H1 (cell line): ENCODE measurements at regions not wholly inside any gene's neighbourhood (a gene's known extent, or its start where the extent isn't known, plus 50 kb on each side); places are given as distances from the start of the nearest gene placed in this dataset.

Experiments used
- CTCF ChIA-PET: fragments of 300-600 bp; sonication (Branson Sonifier 250); formaldehyde crosslinking; loops from one replicate; lab custom pipeline; 2021; ENCODE audit not compliant: partially characterized antibody; lab: Charles Lee
- POLR2A ChIA-PET: fragments of 300-600 bp; sonication (Branson Sonifier 250); formaldehyde crosslinking; loops from one replicate; lab custom pipeline; 2021; ENCODE audit warnings: inconsistent platforms; ENCODE audit not compliant: partially characterized antibody; lab: Charles Lee
- DNase-seq, 2 experiments: peaks; one replicate each; pipeline versions ENCODE4 v3.0.0 to v3.0.0-alpha.2; 2010 to 2022; ENCODE audit warnings: low spot score in 2 of 2, low read depth in 1 of 2, mixed read lengths in 1 of 2
- FAIRE-seq: peaks from 2 replicates; lab custom pipeline; 2011; peaks lifted over from hg19 to GRCh38; lab: Jason Lieb, UNC
- H2AFZ ChIP-seq: 2 replicates; pipeline ENCODE4 v1.8.1; 2012; ENCODE audit warnings: low read length, inconsistent platforms
- H2AK5ac ChIP-seq: 2 replicates; pipeline ENCODE4 v1.6.1; 2013; ENCODE audit warnings: low read depth, low read length
- H2BK120ac ChIP-seq: replicated peaks from 2 replicates; pipeline ENCODE3; 2013; ENCODE audit warnings: low read depth, low read length, inconsistent platforms
- H2BK12ac ChIP-seq: 2 replicates; pipeline ENCODE4 v1.6.1; 2013; ENCODE audit warnings: low read depth, low read length
- H2BK15ac ChIP-seq: 2 replicates; pipeline ENCODE4 v1.6.1; 2013; ENCODE audit warnings: low read length
- H2BK20ac ChIP-seq: 2 replicates; pipeline ENCODE4 v1.6.1; 2013; ENCODE audit warnings: low read length
- H2BK5ac ChIP-seq: 2 replicates; pipeline ENCODE4 v1.6.1; 2013; ENCODE audit warnings: low read depth, low read length
- H3K14ac ChIP-seq: 2 replicates; pipeline ENCODE4 v1.6.1; 2013; ENCODE audit warnings: inconsistent platforms; ENCODE audit not compliant: insufficient read length
- H3K18ac ChIP-seq: 2 replicates; pipeline ENCODE4 v1.6.1; 2013; ENCODE audit warnings: low read length; ENCODE audit errors: extremely low read depth
- H3K23ac ChIP-seq: 2 replicates; pipeline ENCODE4 v1.6.1; 2013; ENCODE audit warnings: inconsistent platforms; ENCODE audit not compliant: insufficient read length
- H3K23me2 ChIP-seq: 2 replicates; pipeline ENCODE4 v1.6.1; 2013; ENCODE audit warnings: low read depth, low read length
- H3K27ac ChIP-seq: 2 replicates; pipeline ENCODE4 v1.6.1; 2011; ENCODE audit warnings: low read depth, low read length, inconsistent platforms
- H3K27me3 ChIP-seq, 4 experiments: replicated peaks in 1 of 4; 1 replicate in 1 of 4; 2 replicates in 3 of 4; pipeline versions ENCODE4 v1.6.1 to v1.8.1; 2011 to 2013; ENCODE audit warnings: low read length in 3 of 4, mild to moderate bottlenecking in 3 of 4, inconsistent platforms in 2 of 4, mixed read lengths in 2 of 4, moderate library complexity in 1 of 4; ENCODE audit not compliant: control insufficient read depth in 3 of 4, insufficient read depth in 3 of 4; ENCODE audit errors: extremely low read depth in 1 of 4
- H3K36me3 ChIP-seq, 4 experiments: 2 replicates each; pipeline versions ENCODE4 v1.6.1 to v1.8.1; 2011 to 2013; ENCODE audit warnings: mild to moderate bottlenecking in 4 of 4, low read length in 3 of 4, moderate library complexity in 2 of 4, control low read depth in 1 of 4, inconsistent platforms in 1 of 4; ENCODE audit not compliant: insufficient read depth in 4 of 4, control insufficient read depth in 2 of 4
- H3K4ac ChIP-seq: replicated peaks from 2 replicates; pipeline ENCODE3; 2013; ENCODE audit warnings: low read length, low read depth, mixed read lengths, inconsistent platforms; ENCODE audit not compliant: insufficient read length
- H3K4me1 ChIP-seq, 4 experiments: replicated peaks in 1 of 4; 1 replicate in 1 of 4; 2 replicates in 3 of 4; pipeline versions ENCODE4 v1.6.1 to v1.8.1; 2011 to 2013; ENCODE audit warnings: low read length in 3 of 4, inconsistent platforms in 2 of 4, mixed read lengths in 1 of 4; ENCODE audit not compliant: insufficient read depth in 4 of 4, control insufficient read depth in 3 of 4
- H3K4me2 ChIP-seq, 2 experiments: 2 replicates each; pipeline versions ENCODE4 v1.6.1 to v1.8.1; 2011 to 2013; ENCODE audit warnings: low read depth in 2 of 2, low read length in 2 of 2, control low read depth in 1 of 2, inconsistent platforms in 1 of 2, mild to moderate bottlenecking in 1 of 2; ENCODE audit not compliant: insufficient read depth in 1 of 2
- H3K4me3 ChIP-seq, 4 experiments: fragments of 200-600, 300-600 bp in 1 of 4; sonication (generic), shearing (Covaris generic), sonication (Bioruptor Twin) in 1 of 4; 2 replicates each; pipeline versions ENCODE4 v1.5.1 to v1.8.1; 2011 to 2016; ENCODE audit warnings: low read length in 4 of 4, low read depth in 3 of 4, control low read depth in 2 of 4, inconsistent platforms in 2 of 4, mild to moderate bottlenecking in 2 of 4, mixed read lengths in 1 of 4, moderate library complexity in 1 of 4; ENCODE audit not compliant: insufficient read depth in 2 of 4; ENCODE audit errors: extremely low read depth in 1 of 4
- H3K56ac ChIP-seq: replicated peaks from 2 replicates; pipeline ENCODE3; 2013; ENCODE audit warnings: low read depth, mild to moderate bottlenecking, mixed read lengths, low read length, inconsistent platforms; ENCODE audit not compliant: insufficient read length
- H3K79me1 ChIP-seq: 2 replicates; pipeline ENCODE4 v1.6.1; 2013; ENCODE audit warnings: low read depth, low read length, control low read depth
- H3K79me2 ChIP-seq, 2 experiments: 2 replicates each; pipeline versions ENCODE4 v1.6.1 to v1.8.1; 2012 to 2013; ENCODE audit warnings: low read length in 2 of 2, mild to moderate bottlenecking in 2 of 2, inconsistent platforms in 1 of 2; ENCODE audit not compliant: insufficient read depth in 2 of 2, control insufficient read depth in 1 of 2
- H3K9ac ChIP-seq, 4 experiments: replicated peaks in 1 of 4; 1 replicate in 1 of 4; 2 replicates in 3 of 4; pipeline versions ENCODE4 v1.6.1 to v1.8.1; 2011 to 2013; ENCODE audit warnings: low read depth in 3 of 4, low read length in 3 of 4, control low read depth in 2 of 4, mild to moderate bottlenecking in 2 of 4, moderate library complexity in 2 of 4, inconsistent platforms in 1 of 4; ENCODE audit errors: extremely low read depth in 1 of 4
- H3K9me3 ChIP-seq, 2 experiments: 2 replicates each; pipeline versions ENCODE4 v1.6.1 to v1.8.1; 2012 to 2013; ENCODE audit warnings: mild to moderate bottlenecking in 2 of 2, moderate library complexity in 2 of 2, control low read depth in 1 of 2, inconsistent platforms in 1 of 2, low read depth in 1 of 2, low read length in 1 of 2, mixed read lengths in 1 of 2; ENCODE audit not compliant: insufficient read depth in 2 of 2
- H4K20me1 ChIP-seq, 2 experiments: replicated peaks in 1 of 2; 2 replicates each; pipeline versions ENCODE3 to v1.8.1; 2011 to 2013; ENCODE audit warnings: inconsistent platforms in 2 of 2, low read length in 2 of 2, mild to moderate bottlenecking in 1 of 2; ENCODE audit not compliant: insufficient read depth in 2 of 2, control insufficient read depth in 1 of 2
- H4K5ac ChIP-seq: 2 replicates; pipeline ENCODE4 v1.6.1; 2013; ENCODE audit warnings: low read length, low read depth, mixed read lengths, inconsistent platforms; ENCODE audit not compliant: insufficient read length
- H4K8ac ChIP-seq: 2 replicates; pipeline ENCODE4 v1.8.0; 2013; ENCODE audit warnings: mild to moderate bottlenecking, moderate library complexity, low read length, inconsistent platforms; ENCODE audit not compliant: insufficient read depth; ENCODE audit errors: extremely low read depth
- H4K91ac ChIP-seq: replicated peaks from 2 replicates; pipeline ENCODE3; 2013; ENCODE audit warnings: low read length, mixed read lengths, inconsistent platforms; ENCODE audit not compliant: insufficient read length
- CBX5 ChIP-seq: fragments of 300-800, 300-1000 bp; sonication (generic); IDR thresholded peaks from 2 replicates; pipeline ENCODE4 v1.7.1; 2016; ENCODE audit warnings: antibody characterized with exemption, low read length, low read depth
- CTCF ChIP-seq, 3 experiments: IDR thresholded peaks; 1 replicate in 2 of 3; 2 replicates in 1 of 3; pipeline versions ENCODE4 v1.5.1 to v1.6.1; 2011; ENCODE audit warnings: low read length in 3 of 3, mild to moderate bottlenecking in 3 of 3, inconsistent platforms in 2 of 3, low read depth in 1 of 3, moderate library complexity in 1 of 3; ENCODE audit not compliant: insufficient read depth in 1 of 3; ENCODE audit errors: control extremely low read depth in 1 of 3
- EZH2 ChIP-seq: fragments of 200-600 bp; sonication (generic); IDR thresholded peaks from 2 replicates; pipeline ENCODE4 v1.7.1; 2012; ENCODE audit warnings: low read depth, mild to moderate bottlenecking, moderate library complexity, low read length, inconsistent platforms; ENCODE audit not compliant: severe bottlenecking
- MAFK ChIP-seq: IDR thresholded peaks from 2 replicates; pipeline ENCODE4 v1.6.1; 2012; ENCODE audit warnings: low read depth, mild to moderate bottlenecking, improper control_type of control experiment, low read length
- NANOG ChIP-seq: IDR thresholded peaks from 2 replicates; pipeline ENCODE4 v1.6.1; 2011; ENCODE audit warnings: low read length, low read depth, mild to moderate bottlenecking, inconsistent platforms; ENCODE audit not compliant: insufficient read depth, poor library complexity, severe bottlenecking
- PHF8 ChIP-seq: fragments of 200-600 bp; sonication (generic); conservative IDR thresholded peaks from 2 replicates; pipeline ENCODE4 v1.7.1; 2012; ENCODE audit warnings: low read depth, mild to moderate bottlenecking, inconsistent platforms, low read length, moderate library complexity
- SIN3A ChIP-seq, 2 experiments: IDR thresholded peaks in 1 of 2; conservative IDR thresholded peaks in 1 of 2; 2 replicates each; pipeline ENCODE4 v1.6.1; 2011 to 2012; ENCODE audit warnings: low read length in 2 of 2, improper control_type of control experiment in 1 of 2, low read depth in 1 of 2, mild to moderate bottlenecking in 1 of 2
- SIX5 ChIP-seq: IDR thresholded peaks from 2 replicates; pipeline ENCODE4 v1.6.1; 2011; ENCODE audit warnings: mild to moderate bottlenecking, low read depth, low read length
- SP2 ChIP-seq: IDR thresholded peaks from 2 replicates; pipeline ENCODE4 v1.6.1; 2012; ENCODE audit warnings: mild to moderate bottlenecking, low read length, inconsistent platforms
- SRF ChIP-seq: IDR thresholded peaks from 2 replicates; pipeline ENCODE4 v1.6.1; 2011; ENCODE audit warnings: mild to moderate bottlenecking, low read depth, low read length, moderate library complexity
- WGBS, 2 experiments: shearing (Covaris generic) in 1 of 2; methylation state at CpG; one replicate each; pipeline versions ENCODE4 v1.1.6 to v1.1.7; 2013 to 2015; ENCODE audit warnings: low lambda C conversion rate in 2 of 2, mixed read lengths in 2 of 2, inconsistent platforms in 1 of 2, low coverage in 1 of 2, missing lambda C conversion rate in 1 of 2; ENCODE audit not compliant: insufficient replicate concordance in 2 of 2, insufficient coverage in 1 of 2, insufficient read length in 1 of 2; ENCODE audit errors: extremely low coverage in 1 of 2, missing lambda C conversion rate in 1 of 2; 5-methylcytosine and 5-hydroxymethylcytosine counted together

GRCh38 chr13:24071423-24072075 lies 89.0 kb upstream of the SPATA13 start:
- no peak overlapping the region for H2BK20ac ChIP-seq
- no peak overlapping the region for H3K56ac ChIP-seq
- H3K27me3 ChIP-seq = no peaks in the 10 kb centered on the region
- FAIRE-seq = no peak
- H3K23me2 ChIP-seq = no peaks in the 10 kb centered on the region
- WGBS, 2 experiments = 91% methylated on average over 6 of the region's 6 CpGs; no CpG with 5 or more reads in 1 of the 2 experiments
- H2BK15ac ChIP-seq = no peak overlapping the region
- no peak overlapping the region for H3K4me2 ChIP-seq
- H3K4ac ChIP-seq = no peak overlapping the region
- H2BK5ac ChIP-seq = no peak overlapping the region
- no peak overlapping the region for H3K27ac ChIP-seq
- POLR2A ChIA-PET = no interaction called here
- no peak overlapping the region for H2BK120ac ChIP-seq
- peaks cover 4 to 11% (median 6%) of the 10 kb centered on the region in 4 experiments for H3K4me1 ChIP-seq
- H2BK12ac ChIP-seq = no peak overlapping the region
- no peak overlapping the region for H3K4me3 ChIP-seq
- no peaks in the 10 kb centered on the region for H3K79me1 ChIP-seq
- H3K18ac ChIP-seq = no peak overlapping the region
- H2AK5ac ChIP-seq = no peak overlapping the region
- H4K91ac ChIP-seq = no peak overlapping the region
- H3K9me3 ChIP-seq = no peaks in the 10 kb centered on the region
- no peaks in the 10 kb centered on the region for H3K36me3 ChIP-seq
- H3K79me2 ChIP-seq = no peaks in the 10 kb centered on the region
- H4K20me1 ChIP-seq = no peaks in the 10 kb centered on the region
- no peak overlapping the region for H3K9ac ChIP-seq
- no peak overlapping the region for H2AFZ ChIP-seq
- H3K23ac ChIP-seq = no peak overlapping the region
- CTCF ChIA-PET = interaction anchor here (1.1 to 1.6 kb wide), 3 partner anchors 13 to 18 kb away, joined by 3 to 5 read pairs (median 3); no protein-coding TSS in a partner anchor
- H4K5ac ChIP-seq = no peak overlapping the region
- DNase-seq = no peak
- no peak overlapping the region for H3K14ac ChIP-seq
- H4K8ac ChIP-seq = no peak overlapping the region
- TF ChIP-seq PHF8 (no peak), SP2 (no peak), NANOG (no peak), SIX5 (no peak), SRF (no peak), SIN3A (conservative IDR thresholded peaks at IDR 0.05 in 1 of 2, IDR thresholded peaks at IDR 0.05 in 1 of 2; ENCODE audit: low read depth in 1 of 2, low read length in 2 of 2) (no peak), EZH2 (no peak), MAFK (no peak), CBX5 (no peak), CTCF (IDR thresholded peaks at IDR 0.05; ENCODE audit: control extremely low read depth in 1 of 3, insufficient read depth in 1 of 3, low read depth in 1 of 3, low read length in 3 of 3) (no peak)
